CD4-positive, CD25-positive, alpha-beta regulatory T cell (primary cell): ENCODE measurements at regions not wholly inside any gene's neighbourhood (a gene's known extent, or its start where the extent isn't known, plus 50 kb on each side); places are given as distances from the start of the nearest gene placed in this dataset.
A peak's percentile ranks its signal among the peaks of the same experiment; 100 is the strongest.

Experiments used
- ATAC-seq, 2 donors: fragments of 150-1000 bp; cut with Tn5 transposase; one replicate each; pipeline ENCODE4 v1.10.0; 2021; ENCODE audit warnings: low read depth in 2 of 2, moderate number of reproducible peaks in 2 of 2, moderate library complexity in 1 of 2
- DNase-seq, 3 donors: peaks; one replicate each; pipeline versions ENCODE4 v3.0.0 to v3.0.0-alpha.2; 2012 to 2022; ENCODE audit warnings: mixed read lengths in 1 of 3
- H3K27ac ChIP-seq: one replicate; pipeline ENCODE4 v1.7.0; 2013; ENCODE audit warnings: mild to moderate bottlenecking, low read length; ENCODE audit not compliant: insufficient read depth, poor library complexity, severe bottlenecking
- H3K27me3 ChIP-seq: one replicate; pipeline ENCODE4 v1.7.0; 2013; ENCODE audit warnings: low read length; ENCODE audit not compliant: control insufficient read depth, insufficient read depth
- H3K36me3 ChIP-seq: one replicate; pipeline ENCODE4 v1.7.0; 2013; ENCODE audit warnings: mild to moderate bottlenecking, low read length, moderate library complexity; ENCODE audit not compliant: control insufficient read depth, insufficient read depth
- H3K4me1 ChIP-seq: 2 replicates; pipeline ENCODE4 v1.7.0; 2013; ENCODE audit warnings: mild to moderate bottlenecking, low read length; ENCODE audit not compliant: insufficient read depth, control insufficient read depth, poor library complexity, severe bottlenecking
- H3K4me3 ChIP-seq: one replicate; pipeline ENCODE4 v1.7.0; 2013; ENCODE audit warnings: low read depth, mild to moderate bottlenecking, low read length, moderate library complexity
- H3K9me3 ChIP-seq, 2 experiments: 1 replicate in 1 of 2; 2 replicates in 1 of 2; pipeline ENCODE4 v1.7.0; 2013; ENCODE audit warnings: low read length in 2 of 2, mild to moderate bottlenecking in 1 of 2, moderate library complexity in 1 of 2; ENCODE audit not compliant: control insufficient read depth in 2 of 2
- H3K27ac Mint-ChIP-seq, 3 donors: one replicate each; pipeline ENCODE4 v1.8.0; 2020 to 2022; ENCODE audit warnings: mild to moderate bottlenecking in 3 of 3, mixed read lengths in 3 of 3, moderate library complexity in 2 of 3
- H3K27me3 Mint-ChIP-seq: one replicate; pipeline ENCODE4 v1.8.0; 2022; ENCODE audit warnings: mild to moderate bottlenecking, mixed read lengths
- H3K36me3 Mint-ChIP-seq: one replicate; pipeline ENCODE4 v1.8.0; 2020; ENCODE audit warnings: mixed read lengths
- H3K4me1 Mint-ChIP-seq, 4 donors: one replicate each; pipeline ENCODE4 v1.8.0; 2020 to 2022; ENCODE audit warnings: mixed read lengths in 4 of 4, mild to moderate bottlenecking in 1 of 4
- H3K4me3 Mint-ChIP-seq, 4 donors: one replicate each; pipeline ENCODE4 v1.8.0; 2020 to 2022; ENCODE audit warnings: mild to moderate bottlenecking in 4 of 4, mixed read lengths in 4 of 4, moderate library complexity in 3 of 4
- H3K9me3 Mint-ChIP-seq, 7 donors: one replicate each; pipeline ENCODE4 v1.8.0; 2020 to 2022; ENCODE audit warnings: mixed read lengths in 7 of 7, mild to moderate bottlenecking in 3 of 7, moderate library complexity in 2 of 7

GRCh38 chr1:185375583-185375982 lies 58.5 kb upstream of the IVNS1ABP start:
- Histone ChIP-seq H3K36me3 (no peaks in the 10 kb centered on the region), H3K27me3 (no peaks in the 10 kb centered on the region), H3K9me3 (no peaks in the 10 kb centered on the region), H3K27ac (no peak overlapping the region), H3K4me3 (no peak overlapping the region), H3K4me1 (no peaks in the 10 kb centered on the region)
- Mint-ChIP-seq H3K27me3 (no peaks in the 10 kb centered on the region), H3K4me3 (no peak overlapping the region), H3K36me3 (no peaks in the 10 kb centered on the region), H3K4me1 (peaks cover 7 to 15% (median 10%) of the 10 kb centered on the region in 4 donors), H3K27ac (no peak overlapping the region), H3K9me3 (peaks cover 0 to 4% (median 0%) of the 10 kb centered on the region in 7 donors)
- no peak for ATAC-seq
- no peak for DNase-seq

- ATAC-seq (peak in 1 of 2 donors; percentile 11), DNase-seq (no peak)
- H3K4me1 Mint-ChIP-seq = peaks cover 7 to 15% (median 11%) of the 10 kb centered on the region in 4 donors
- Histone ChIP-seq H3K27ac (no peak overlapping the region), H3K9me3 (no peaks in the 10 kb centered on the region), H3K27me3 (no peaks in the 10 kb centered on the region), H3K4me3 (no peak overlapping the region), H3K36me3 (no peaks in the 10 kb centered on the region), H3K4me1 (no peaks in the 10 kb centered on the region)
- H3K27ac Mint-ChIP-seq = peak overlapping the region; percentile 18 to 90 (median 26)
- no peaks in the 10 kb centered on the region for H3K9me3 Mint-ChIP-seq
- H3K36me3 Mint-ChIP-seq = no peaks in the 10 kb centered on the region
- H3K4me3 Mint-ChIP-seq = no peak overlapping the region
- no peaks in the 10 kb centered on the region for H3K27me3 Mint-ChIP-seq
Observed at GRCh38 chr1:185373813-185374529, 56.9 kb upstream of the IVNS1ABP start.

- Mint-ChIP-seq H3K4me1 (peaks cover 11 to 18% (median 13%) of the 10 kb centered on the region in 4 donors), H3K4me3 (no peak overlapping the region), H3K9me3 (no peaks in the 10 kb centered on the region), H3K27me3 (no peaks in the 10 kb centered on the region), H3K36me3 (no peaks in the 10 kb centered on the region), H3K27ac (no peak overlapping the region)
- DNase-seq = no peak
- Histone ChIP-seq H3K9me3 (no peaks in the 10 kb centered on the region), H3K36me3 (no peaks in the 10 kb centered on the region), H3K27me3 (no peaks in the 10 kb centered on the region), H3K27ac (no peak overlapping the region), H3K4me1 (no peaks in the 10 kb centered on the region), H3K4me3 (no peak overlapping the region)
- ATAC-seq = no peak
Observed at GRCh38 chr1:185369786-185370185, 52.7 kb upstream of the IVNS1ABP start.

- no peak overlapping the region for H3K27ac ChIP-seq
- Mint-ChIP-seq H3K4me1 (peaks cover 10 to 13% (median 11%) of the 10 kb centered on the region in 4 donors), H3K4me3 (peak overlapping the region in 1 of 4 donors; percentile 33), H3K27me3 (no peaks in the 10 kb centered on the region), H3K36me3 (no peaks in the 10 kb centered on the region), H3K27ac (no peak overlapping the region), H3K9me3 (peaks cover 0 to 2% (median 0%) of the 10 kb centered on the region in 7 donors)
- ATAC-seq (no peak), DNase-seq (no peak)
- H3K27me3 ChIP-seq = no peaks in the 10 kb centered on the region
- no peaks in the 10 kb centered on the region for H3K36me3 ChIP-seq
- H3K4me1 ChIP-seq = no peaks in the 10 kb centered on the region
- H3K9me3 ChIP-seq = no peaks in the 10 kb centered on the region
- no peak overlapping the region for H3K4me3 ChIP-seq
Observed at GRCh38 chr1:185368913-185369491, 52.0 kb upstream of the IVNS1ABP start.

GRCh38 chr1:185368313-185368855 lies 51.3 kb upstream of the IVNS1ABP start:
- Mint-ChIP-seq H3K27ac (no peak overlapping the region), H3K4me3 (no peak overlapping the region), H3K36me3 (no peaks in the 10 kb centered on the region)

GRCh38 chr1:185367218-185367617 lies 50.2 kb upstream of the IVNS1ABP start:
- no peak overlapping the region for H3K4me3 Mint-ChIP-seq
- DNase-seq = no peak
- no peaks in the 10 kb centered on the region for H3K27me3 ChIP-seq
- H3K36me3 Mint-ChIP-seq = no peaks in the 10 kb centered on the region
- H3K4me1 Mint-ChIP-seq = peaks cover 0 to 5% (median 4%) of the 10 kb centered on the region in 4 donors
- H3K27me3 Mint-ChIP-seq = no peaks in the 10 kb centered on the region
- ATAC-seq = no peak
- H3K27ac Mint-ChIP-seq = no peak overlapping the region
- no peaks in the 10 kb centered on the region for H3K4me1 ChIP-seq
- no peaks in the 10 kb centered on the region for H3K9me3 ChIP-seq
- H3K27ac ChIP-seq = no peak overlapping the region
- H3K4me3 ChIP-seq = no peak overlapping the region
- no peaks in the 10 kb centered on the region for H3K36me3 ChIP-seq
- H3K9me3 Mint-ChIP-seq = peaks cover 0 to 6% (median 2%) of the 10 kb centered on the region in 7 donors

More at GRCh38 chr1:185368313-185368855, 51.3 kb upstream of the IVNS1ABP start:
- H3K4me1 ChIP-seq = no peaks in the 10 kb centered on the region
- Mint-ChIP-seq H3K9me3 (peaks cover 0 to 2% (median 0%) of the 10 kb centered on the region in 7 donors), H3K4me1 (peaks cover 4 to 10% (median 8%) of the 10 kb centered on the region in 4 donors), H3K27me3 (no peaks in the 10 kb centered on the region)
- no peaks in the 10 kb centered on the region for H3K9me3 ChIP-seq
- no peaks in the 10 kb centered on the region for H3K36me3 ChIP-seq
- H3K27ac ChIP-seq = no peak overlapping the region
- DNase-seq (no peak), ATAC-seq (no peak)
- no peaks in the 10 kb centered on the region for H3K27me3 ChIP-seq
- no peak overlapping the region for H3K4me3 ChIP-seq
